ENCODE measurements at regions not wholly inside any gene's neighbourhood (a gene's known extent, or its start where the extent isn't known, plus 50 kb on each side); places are given as distances from the start of the nearest gene placed in this dataset.
"Not testable (repeated sequence)": the region's sequence is repeated elsewhere in the genome, so short reads cannot be mapped to it uniquely, and the experiment has no call there.

GRCh38 chr5:96124589-96124988 lies 162.9 kb upstream of the ELL2 start:
- peak; percentile 56 for DNase-seq

DNA sequence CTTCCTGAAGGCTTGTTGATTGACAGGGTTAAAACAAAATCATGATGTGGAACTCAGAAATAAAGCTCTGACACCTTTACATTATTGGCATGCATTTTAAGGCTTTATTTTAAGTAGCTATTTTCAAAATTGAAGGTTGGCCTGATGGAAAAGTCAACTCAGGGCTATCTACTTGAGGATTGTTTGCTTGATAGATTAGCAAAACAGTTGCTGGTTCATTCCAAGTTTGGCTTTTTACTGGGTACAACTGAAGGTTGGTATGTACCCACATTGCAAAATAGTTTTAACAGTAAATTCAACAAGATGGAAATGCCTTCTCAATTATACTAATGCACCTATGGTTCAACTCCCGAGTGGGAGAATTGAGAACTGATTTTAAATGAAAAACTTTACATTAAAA lies 161.8 kb upstream of the ELL2 start:
- DNase-seq, result no peak

DNA sequence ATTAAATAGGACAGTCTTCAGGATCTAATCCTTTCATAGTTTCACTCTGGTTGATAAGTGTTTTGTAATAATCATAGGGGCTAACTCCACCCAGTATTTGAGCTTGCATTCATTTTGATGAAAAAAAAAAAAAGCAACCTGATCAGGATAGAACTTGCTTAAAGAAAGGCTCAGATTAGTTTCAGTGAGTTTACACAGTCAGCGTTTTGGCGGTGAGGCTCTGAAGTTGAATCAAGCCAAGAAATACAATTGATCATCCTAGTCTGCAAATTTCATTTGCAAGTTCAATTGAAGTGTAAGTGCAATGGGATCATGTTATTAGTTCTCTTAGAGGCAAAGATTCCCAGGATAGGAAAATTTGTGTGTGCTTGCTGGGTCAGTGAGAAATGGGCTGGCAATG lies 159.7 kb upstream of the ELL2 start:
- no peak for DNase-seq

- no peak for DNase-seq
These were observed 158.5 kb upstream of the ELL2 start for GRCh38 chr5:96120120-96120519.

GRCh38 chr5:96117771-96118651 lies 156.4 kb upstream of the ELL2 start:
- no peak for DNase-seq

DNA sequence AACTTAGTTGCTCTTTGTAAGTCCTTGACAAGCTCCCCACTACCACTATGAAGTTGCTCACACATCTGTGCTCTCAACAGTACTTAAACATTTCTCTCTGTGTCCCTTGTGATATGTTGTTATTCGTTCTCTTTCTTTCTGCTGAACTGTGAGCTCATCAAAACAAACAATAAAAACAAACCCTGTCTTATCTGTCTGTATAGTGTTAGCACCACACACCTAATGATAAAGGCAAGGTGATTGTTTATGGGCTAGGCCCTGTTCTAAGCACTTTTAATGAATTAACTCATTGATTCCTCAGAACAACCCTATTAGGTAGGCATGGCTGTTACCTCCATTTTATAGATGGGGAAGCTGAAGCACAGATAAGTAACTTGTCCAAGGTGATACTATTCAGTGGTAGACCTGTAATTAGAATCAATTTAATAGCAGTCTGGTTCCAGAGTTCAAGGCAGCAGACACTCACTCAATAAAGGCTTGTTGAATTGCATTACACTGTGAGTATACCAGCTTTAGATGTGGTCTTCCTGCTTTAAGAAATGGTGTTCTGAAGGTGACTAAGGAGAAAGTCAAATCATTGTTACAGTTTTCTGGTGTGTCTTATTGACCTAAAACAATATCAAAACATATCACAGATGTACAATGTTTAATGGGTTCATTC lies 153.6 kb upstream of the ELL2 start:
- DNase-seq, result no peak

DNA sequence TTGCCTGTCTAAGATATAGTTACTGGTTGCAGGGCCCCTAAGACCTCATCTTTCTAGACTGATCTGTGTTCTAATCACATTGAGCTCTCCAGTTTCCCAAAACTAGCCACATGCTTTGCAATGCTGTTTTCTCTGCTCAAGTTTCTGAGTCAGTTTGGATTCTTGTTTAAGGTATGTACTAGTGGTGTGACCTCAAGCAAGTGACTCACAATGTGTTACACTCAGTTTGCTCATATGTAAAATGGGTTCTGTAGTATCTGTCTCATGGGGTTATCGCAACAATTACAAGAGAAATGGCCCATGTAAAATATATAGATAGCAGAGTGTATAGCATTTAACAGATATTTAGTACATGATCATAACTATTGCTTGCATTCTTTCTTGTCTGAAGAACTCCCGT lies 153.1 kb upstream of the ELL2 start:
- DNase-seq, result peak; percentile 6

- no peak for DNase-seq
These were observed 151.7 kb upstream of the ELL2 start for GRCh38 chr5:96113170-96113939.

DNA sequence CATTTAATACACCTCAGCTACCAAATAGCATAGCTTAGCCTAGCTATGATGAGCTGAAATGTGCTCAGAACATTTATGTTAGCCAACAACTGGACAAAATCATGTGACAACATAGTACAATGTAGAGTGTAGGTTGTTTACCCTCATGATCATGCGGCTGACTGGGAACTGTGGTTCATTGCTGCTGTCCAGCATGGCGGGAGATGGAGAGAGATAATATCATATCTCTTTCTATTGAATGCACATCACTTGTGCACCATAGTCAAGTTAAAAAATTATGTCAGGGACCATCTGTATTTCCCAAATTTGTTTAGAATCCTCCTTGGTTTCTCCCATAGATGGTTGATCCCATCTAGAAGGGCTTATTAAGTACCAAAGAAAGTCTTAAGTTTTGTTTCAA lies 151.1 kb upstream of the ELL2 start:
- no peak for DNase-seq

- no peak for DNase-seq
These were observed 150.5 kb upstream of the ELL2 start for GRCh38 chr5:96112123-96112670.

GRCh38 chr5:96111080-96111756 lies 149.6 kb upstream of the ELL2 start:
- no peak for DNase-seq

GRCh38 chr5:96110300-96110699 lies 148.6 kb upstream of the ELL2 start:
- DNase-seq, result no peak

- DNase-seq, result not testable (repeated sequence)
These were observed 147.0 kb upstream of the ELL2 start for GRCh38 chr5:96108629-96109028.

- DNase-seq, result not testable (repeated sequence)
These were observed 142.2 kb upstream of the ELL2 start for GRCh38 chr5:96103829-96104228.

DNA sequence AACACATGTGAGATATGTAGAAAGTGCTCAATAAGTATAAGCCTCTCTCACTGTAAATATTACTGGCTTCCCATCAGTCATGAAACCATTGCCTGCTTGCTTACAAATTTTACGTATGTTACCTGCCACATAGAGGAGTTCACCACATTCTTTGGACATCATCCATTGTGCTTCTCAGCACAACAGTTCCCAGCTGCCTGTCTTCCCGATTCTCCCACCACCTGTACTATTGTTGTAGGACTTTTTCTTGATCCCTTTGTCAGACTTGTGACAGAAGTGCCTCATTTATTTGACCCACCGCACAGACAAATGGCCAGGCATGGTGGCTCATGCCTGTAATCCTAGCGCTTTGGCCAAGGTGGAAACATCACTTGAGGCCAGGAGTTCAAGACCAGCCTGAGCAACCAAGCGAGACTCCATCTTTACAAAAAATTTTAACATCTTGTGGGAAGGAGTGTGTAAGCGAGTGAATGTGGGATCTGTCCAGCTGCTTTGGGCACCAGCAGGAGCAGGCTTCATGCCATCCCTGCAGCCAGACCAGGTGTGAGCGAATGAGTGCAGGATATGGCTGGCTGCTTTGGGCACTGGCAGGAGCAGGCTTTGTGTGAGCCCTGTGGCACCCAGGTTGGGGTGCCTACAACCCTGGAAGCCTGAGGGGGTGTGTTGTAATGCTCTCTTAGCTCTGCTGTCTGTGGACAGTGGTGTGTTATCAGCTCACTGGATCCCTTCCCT lies 139.9 kb upstream of the ELL2 start:
- DNase-seq, result no peak

GRCh38 chr5:96097488-96097887 lies 135.8 kb upstream of the ELL2 start:
- not testable (repeated sequence) for DNase-seq

- DNase-seq, result no peak
These were observed 135.1 kb upstream of the ELL2 start for GRCh38 chr5:96096724-96097123.

DNA sequence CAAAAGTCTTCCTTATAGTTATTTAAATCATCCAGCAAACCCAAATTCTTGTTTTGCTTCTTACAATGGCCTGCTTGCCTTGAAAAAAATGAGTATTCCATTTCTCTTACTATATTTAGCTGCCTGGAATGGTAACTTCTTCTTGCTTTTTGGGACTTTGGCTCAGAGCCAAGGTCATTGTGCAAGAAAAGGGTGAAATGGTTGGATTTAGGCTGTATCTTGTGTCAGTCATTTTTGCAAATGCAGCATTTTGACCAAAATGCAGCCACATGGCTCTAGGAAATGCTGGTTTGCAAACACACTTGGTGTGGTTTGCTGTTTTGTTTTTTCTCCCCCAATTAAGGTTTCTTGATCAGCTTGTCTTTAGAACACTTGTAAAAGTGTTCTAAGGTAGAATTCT lies 133.3 kb upstream of the ELL2 start:
- DNase-seq, result no peak

- DNase-seq, result peak; percentile 53
These were observed 132.3 kb upstream of the ELL2 start for GRCh38 chr5:96093890-96094381.

- no peak for DNase-seq
These were observed 131.7 kb upstream of the ELL2 start for GRCh38 chr5:96093340-96093739.

- DNase-seq, result no peak
These were observed 130.2 kb upstream of the ELL2 start for GRCh38 chr5:96091874-96092273.

DNA sequence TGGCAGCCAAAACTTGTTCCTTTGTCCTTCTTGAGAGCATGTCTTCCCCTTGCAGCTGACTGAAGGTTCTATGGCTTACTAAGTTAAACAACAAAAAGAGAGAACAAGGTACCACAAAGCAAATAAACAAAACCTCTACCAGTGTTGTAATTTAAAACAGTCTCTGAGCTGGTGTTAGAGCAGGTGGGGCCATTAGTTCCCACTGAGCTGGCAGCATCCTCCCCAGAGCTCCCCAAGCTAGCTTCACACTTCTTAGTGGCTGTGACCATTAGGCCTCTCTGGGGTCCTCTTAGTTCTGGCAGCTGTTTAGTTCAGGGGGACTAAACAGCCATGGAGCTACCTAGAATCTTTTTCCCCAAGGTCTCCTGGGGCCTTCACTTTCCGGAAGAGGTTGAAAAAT lies 128.6 kb upstream of the ELL2 start:
- no peak for DNase-seq

All from NCI-H226 (cell line).